GM18499 (cell line): ENCODE measurements at regions not wholly inside any gene's neighbourhood (a gene's known extent, or its start where the extent isn't known, plus 50 kb on each side); places are given as distances from the start of the nearest gene placed in this dataset.

Experiments
- ATAC-seq: cut with Tn5 transposase; IDR thresholded peaks from one replicate; pipeline ENCODE4 v1.9.1; 2021; ENCODE audit warnings: moderate number of reproducible peaks; ENCODE audit not compliant: insufficient read depth, unreplicated experiment

- ATAC-seq = no peak
Measured at GRCh38 chr11:27216270-27217149, 146.5 kb downstream of the CCDC34 start.

- ATAC-seq = no peak
Measured at GRCh38 chr11:27215471-27216269, 147.3 kb downstream of the CCDC34 start.

- no peak for ATAC-seq
Measured at GRCh38 chr11:27214713-27215112, 148.3 kb downstream of the CCDC34 start.

DNA sequence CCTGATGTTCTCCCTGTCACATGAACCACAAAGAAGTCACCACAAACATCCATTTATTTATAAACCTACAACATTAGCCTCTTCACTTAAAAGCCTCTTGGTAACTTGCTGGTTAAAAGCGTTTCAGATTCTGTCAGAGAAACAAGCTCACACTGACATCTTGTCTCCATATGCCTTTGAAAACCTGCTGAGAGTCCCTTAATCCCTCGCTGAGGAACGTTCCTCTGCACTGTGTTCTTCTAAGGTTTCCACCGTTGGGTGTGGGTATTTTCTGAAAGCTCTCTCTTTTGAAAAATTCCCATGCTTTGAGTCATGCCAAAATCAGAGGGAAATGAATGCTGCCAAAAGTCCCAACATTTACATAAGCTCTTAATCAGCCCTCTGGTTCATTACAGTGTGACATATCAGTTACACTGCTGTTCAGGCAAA lies 149.8 kb downstream of the CCDC34 start:
- ATAC-seq = no peak

GRCh38 chr11:27212248-27212780 lies 150.7 kb downstream of the CCDC34 start:
- ATAC-seq = no peak

- no peak for ATAC-seq
Measured at GRCh38 chr11:27211370-27212127, 151.5 kb downstream of the CCDC34 start.

GRCh38 chr11:27210531-27210930 lies 152.5 kb downstream of the CCDC34 start:
- ATAC-seq = no peak

GRCh38 chr11:27209562-27210005 lies 153.4 kb downstream of the CCDC34 start:
- ATAC-seq = peak; percentile 68

- ATAC-seq = no peak
Measured at GRCh38 chr11:27208846-27209245, 154.2 kb downstream of the CCDC34 start.

DNA sequence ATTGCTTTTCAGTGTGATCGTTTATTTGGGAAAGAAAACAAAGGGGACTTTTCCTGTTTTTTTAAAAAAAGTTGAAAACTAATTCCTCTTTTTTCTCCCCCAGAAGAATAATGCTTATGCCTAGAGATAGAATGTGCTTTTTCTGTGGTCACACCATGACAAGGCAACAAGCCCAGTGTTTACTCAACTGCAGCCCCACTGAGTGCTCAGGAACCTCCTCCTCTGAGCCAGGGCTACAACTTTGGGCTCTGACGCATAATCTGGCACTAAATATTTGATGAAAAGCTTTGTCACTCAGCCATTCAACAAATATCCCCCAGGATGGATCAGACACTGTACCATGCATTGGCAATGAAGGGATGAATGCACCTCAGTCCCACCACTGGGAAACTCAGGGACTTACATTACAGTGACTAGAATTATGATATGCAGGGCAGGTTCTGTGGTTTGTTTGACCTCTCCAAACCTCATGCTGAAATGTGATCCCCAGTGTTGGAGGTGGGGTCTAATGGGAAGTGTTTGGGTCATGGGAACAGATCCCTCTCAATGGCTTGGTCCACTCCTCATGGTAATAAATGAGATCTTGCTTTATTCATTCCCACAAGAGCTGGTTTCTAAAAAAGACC lies 155.9 kb downstream of the CCDC34 start:
- no peak for ATAC-seq

GRCh38 chr11:27205779-27206570 lies 157.0 kb downstream of the CCDC34 start:
- no peak for ATAC-seq

- ATAC-seq = no peak
Measured at GRCh38 chr11:27205250-27205649, 157.8 kb downstream of the CCDC34 start.

- ATAC-seq = no peak
Measured at GRCh38 chr11:27204529-27204928, 158.5 kb downstream of the CCDC34 start.

DNA sequence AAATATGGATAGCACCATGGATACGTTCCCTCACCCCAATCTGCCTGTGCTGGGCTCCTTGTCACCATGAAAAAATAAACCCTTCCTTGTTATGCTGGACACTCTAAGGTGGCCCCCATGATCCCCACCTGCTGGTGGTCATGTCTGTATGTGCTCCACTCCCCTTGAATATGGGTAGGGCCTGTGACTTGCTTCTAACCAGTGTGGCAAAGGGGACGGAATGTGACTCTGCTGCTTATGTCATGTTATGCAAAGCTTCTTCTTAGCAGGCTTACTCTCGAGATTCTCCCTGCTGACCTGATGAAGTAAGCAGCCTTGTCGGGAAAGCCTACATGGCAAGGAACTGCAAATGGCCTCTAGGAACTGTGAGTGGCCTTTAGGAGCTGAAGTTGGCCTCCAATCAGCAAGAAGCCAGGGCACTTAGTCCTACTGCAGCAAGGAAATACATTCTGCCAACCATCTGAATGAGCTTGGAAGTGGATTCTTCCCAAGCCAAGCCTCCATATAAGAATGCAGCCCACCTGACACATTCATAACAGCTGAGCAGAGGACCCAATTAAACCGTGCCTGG lies 159.9 kb downstream of the CCDC34 start:
- ATAC-seq = no peak

DNA sequence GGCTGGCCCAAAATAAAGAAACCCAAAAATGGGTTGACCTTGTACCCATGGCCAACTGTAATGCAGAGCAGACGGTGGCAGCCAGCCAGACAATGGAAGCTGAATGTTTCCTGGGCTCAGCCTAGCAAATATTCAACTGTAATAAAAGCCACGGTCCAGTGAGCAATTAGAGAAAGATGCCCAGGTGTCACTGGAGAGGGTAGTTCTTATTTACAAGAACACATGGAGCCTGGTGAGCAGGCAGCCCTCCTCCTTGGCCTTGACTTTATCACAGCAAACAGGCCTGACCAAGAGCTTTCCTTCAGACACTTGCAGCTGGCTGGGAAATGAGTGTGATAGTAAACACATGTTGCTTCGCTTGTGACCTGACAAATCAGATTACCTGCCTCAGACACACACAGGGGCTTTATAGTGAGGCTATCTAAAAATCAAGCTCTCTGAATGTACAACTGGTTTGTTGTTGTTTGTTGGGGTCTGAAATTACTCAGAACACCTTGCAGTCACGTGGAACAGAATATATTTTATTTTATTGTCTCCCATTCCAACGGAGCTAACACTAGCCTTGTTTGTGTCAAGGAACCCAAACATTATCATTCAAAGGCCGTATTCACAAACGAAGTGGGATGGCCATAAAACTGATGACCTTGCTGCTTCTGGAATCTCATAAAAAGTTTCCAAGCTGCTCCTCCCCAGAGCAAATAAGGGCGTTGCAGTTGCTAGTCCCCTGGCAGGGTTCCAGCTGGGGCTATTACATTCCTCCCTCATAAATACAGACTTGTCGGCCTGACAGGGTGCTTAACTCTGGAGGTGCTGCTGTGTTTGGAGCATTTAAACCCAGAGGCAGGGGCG lies 161.1 kb downstream of the BBOX1 start:
- ATAC-seq = no peak

DNA sequence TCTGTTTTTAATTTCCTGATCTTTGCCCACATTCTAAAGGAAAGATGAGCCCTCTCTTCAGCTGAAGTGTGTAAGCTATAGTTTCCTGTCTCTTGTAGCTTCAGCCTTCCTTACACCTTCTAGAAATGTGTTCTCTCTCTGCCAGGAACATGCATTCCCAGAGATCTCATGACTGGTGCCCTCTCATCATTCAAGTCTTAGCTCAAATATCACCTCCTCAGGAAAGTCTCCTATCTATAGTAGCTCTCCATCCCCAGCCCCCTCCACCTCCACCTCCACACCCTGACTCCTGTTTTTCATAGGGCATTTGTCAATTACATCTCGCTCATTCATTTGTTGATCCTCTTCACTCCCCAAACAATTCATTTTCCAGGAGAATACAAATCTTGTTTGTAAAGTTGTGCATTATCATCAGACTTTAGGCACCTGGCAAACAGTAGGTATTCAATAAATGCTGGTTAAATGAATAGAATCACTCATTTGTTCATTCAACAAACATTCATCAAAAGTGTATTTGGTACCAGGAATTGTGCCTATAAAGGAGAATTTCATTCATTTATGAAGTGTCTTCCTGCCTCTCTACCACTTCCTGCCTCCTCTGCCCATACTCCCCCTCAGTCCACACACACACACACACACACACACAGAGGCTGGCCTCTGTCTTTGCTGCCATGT lies 160.3 kb downstream of the BBOX1 start:
- no peak for ATAC-seq

DNA sequence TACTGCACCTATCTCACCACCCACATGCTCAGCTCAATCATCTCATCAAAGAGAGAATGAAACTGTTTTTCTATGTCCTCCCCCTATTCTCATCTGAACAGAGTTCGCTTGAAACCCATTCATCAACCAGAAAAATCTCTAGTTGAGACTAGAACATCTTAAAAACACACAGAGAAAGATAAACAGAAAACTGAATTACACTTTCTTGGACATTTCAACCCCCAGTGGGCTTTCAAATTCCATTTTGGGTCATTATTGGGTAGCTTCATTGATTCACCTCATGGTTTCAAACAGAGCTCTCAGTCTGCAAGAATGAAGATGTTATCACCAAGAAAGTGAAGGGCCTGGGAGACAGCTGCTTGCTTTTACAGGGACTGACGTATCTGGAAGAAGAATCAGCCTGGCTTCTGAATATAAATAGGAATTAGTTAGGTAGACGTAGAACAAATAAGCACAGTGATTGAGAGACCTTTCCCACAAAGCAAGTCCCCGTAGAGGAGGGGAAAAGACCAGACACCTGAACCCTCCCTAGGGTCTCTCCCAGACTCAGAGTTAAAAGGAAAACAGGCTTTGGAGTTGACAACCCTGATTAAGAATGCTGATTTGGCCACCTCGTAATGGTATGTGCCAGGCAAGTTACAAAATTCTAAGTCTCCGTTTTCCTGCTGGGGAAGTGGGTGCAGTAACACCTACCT lies 155.7 kb downstream of the BBOX1 start:
- no peak for ATAC-seq
